Activated B cell treated with CpG ODN at 0.5 μM for 24 hours (primary cell): ENCODE measurements at regions not wholly inside any gene's neighbourhood (a gene's known extent, or its start where the extent isn't known, plus 50 kb on each side); places are given as distances from the start of the nearest gene placed in this dataset.

Source experiments
- ATAC-seq: fragments of 200-7000 bp; cut with Tn5 transposase; one replicate; pipeline ENCODE4 v1.10.0; 2021; ENCODE audit warnings: low read depth, mild to moderate bottlenecking, moderate library complexity
- CTCF ChIA-PET: fragments of 350-600 bp; sonication (Branson Sonifier 250); formaldehyde crosslinking; loops from one replicate; lab custom pipeline; 2021; ENCODE audit warnings: antibody characterized with exemption; lab: Charles Lee
- POLR2A ChIA-PET: fragments of 350-600 bp; sonication (Branson Sonifier 250); formaldehyde crosslinking; loops from one replicate; lab custom pipeline; 2021; ENCODE audit warnings: antibody characterized with exemption; lab: Charles Lee
- DNase-seq: peaks from one replicate; pipeline ENCODE4 v3.0.0; 2022
- H3K27ac Mint-ChIP-seq: one replicate; pipeline ENCODE4 v1.8.0; 2020; ENCODE audit warnings: mixed read lengths
- H3K27me3 Mint-ChIP-seq: one replicate; pipeline ENCODE4 v1.8.0; 2021; ENCODE audit warnings: mixed read lengths
- H3K36me3 Mint-ChIP-seq: one replicate; pipeline ENCODE4 v1.8.0; 2021; ENCODE audit warnings: low read depth, mixed read lengths
- H3K4me1 Mint-ChIP-seq: one replicate; pipeline ENCODE4 v1.8.0; 2021; ENCODE audit warnings: mixed read lengths
- H3K4me3 Mint-ChIP-seq: one replicate; pipeline ENCODE4 v1.8.0; 2020; ENCODE audit warnings: mild to moderate bottlenecking, mixed read lengths
- H3K9me3 Mint-ChIP-seq: one replicate; pipeline ENCODE4 v1.8.0; 2020; ENCODE audit warnings: mixed read lengths
- intact Hi-C: fragments of 100-400 bp; cut with micrococcal nuclease; formaldehyde crosslinking; loops from one replicate; pipeline ENCODE4 v1.15.1; 2024
- TF ChIP-seq, protein P1 (sequence below): fragments of 200-600 bp; IDR thresholded peaks from one replicate; pipeline ENCODE4 v1.8.0; 2022; ENCODE audit warnings: antibody characterized with exemption, mild to moderate bottlenecking

DNA sequence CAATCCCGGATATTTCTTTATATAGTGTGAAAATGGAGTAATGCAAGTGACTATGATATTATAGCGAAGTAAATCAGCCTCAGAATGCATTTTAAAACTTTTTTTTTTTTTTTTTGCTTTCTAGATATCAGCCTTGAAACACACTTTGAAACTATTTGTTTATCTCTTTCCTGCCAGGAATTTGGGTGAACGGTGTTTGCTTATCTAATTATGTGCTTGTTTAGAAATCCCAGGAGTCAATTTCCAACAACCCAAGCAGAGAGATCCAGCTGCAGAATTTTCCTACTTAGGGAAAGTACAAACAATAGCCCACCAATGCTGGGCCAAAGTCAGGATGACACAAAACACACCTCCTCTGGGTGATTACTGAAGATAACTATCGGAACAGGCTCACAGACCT is 958.8 kb downstream of the PCDH18 start:
- Mint-ChIP-seq H3K27ac (no peak overlapping the region), H3K36me3 (no peaks in the 10 kb centered on the region), H3K4me3 (no peak overlapping the region), H3K4me1 (no peaks in the 10 kb centered on the region), H3K9me3 (no peaks in the 10 kb centered on the region), H3K27me3 (no peaks in the 10 kb centered on the region)
- DNase-seq, result no peak
- ChIA-PET CTCF (no interaction called here), POLR2A (no interaction called here)
- intact Hi-C loops, result no loop called here
- ATAC-seq, result no peak
- TF ChIP-seq, protein P1, sequence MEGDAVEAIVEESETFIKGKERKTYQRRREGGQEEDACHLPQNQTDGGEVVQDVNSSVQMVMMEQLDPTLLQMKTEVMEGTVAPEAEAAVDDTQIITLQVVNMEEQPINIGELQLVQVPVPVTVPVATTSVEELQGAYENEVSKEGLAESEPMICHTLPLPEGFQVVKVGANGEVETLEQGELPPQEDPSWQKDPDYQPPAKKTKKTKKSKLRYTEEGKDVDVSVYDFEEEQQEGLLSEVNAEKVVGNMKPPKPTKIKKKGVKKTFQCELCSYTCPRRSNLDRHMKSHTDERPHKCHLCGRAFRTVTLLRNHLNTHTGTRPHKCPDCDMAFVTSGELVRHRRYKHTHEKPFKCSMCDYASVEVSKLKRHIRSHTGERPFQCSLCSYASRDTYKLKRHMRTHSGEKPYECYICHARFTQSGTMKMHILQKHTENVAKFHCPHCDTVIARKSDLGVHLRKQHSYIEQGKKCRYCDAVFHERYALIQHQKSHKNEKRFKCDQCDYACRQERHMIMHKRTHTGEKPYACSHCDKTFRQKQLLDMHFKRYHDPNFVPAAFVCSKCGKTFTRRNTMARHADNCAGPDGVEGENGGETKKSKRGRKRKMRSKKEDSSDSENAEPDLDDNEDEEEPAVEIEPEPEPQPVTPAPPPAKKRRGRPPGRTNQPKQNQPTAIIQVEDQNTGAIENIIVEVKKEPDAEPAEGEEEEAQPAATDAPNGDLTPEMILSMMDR, result no peak

DNA sequence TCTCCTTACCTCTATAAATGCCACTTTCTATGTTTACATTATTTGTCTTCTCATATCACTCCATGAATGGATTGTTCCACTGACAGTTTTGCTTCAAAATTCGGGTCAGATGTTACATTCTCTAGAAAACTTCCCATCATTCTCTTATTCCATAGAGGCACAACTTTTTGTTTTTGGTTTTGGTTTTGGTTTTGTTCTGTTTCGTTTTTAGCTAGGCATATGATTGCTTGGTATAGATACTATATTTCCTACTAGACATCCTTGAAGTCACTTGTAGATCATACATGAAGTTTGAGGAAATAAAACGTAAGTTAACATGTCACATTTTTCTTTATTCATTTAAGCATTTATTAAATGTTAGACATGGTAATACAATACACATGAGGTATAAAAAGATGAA is 961.0 kb downstream of the PCDH18 start:
- H3K27me3 Mint-ChIP-seq, result no peaks in the 10 kb centered on the region
- DNase-seq (no peak), ATAC-seq (no peak)
- H3K9me3 Mint-ChIP-seq, result no peaks in the 10 kb centered on the region
- TF ChIP-seq, protein P1, result no peak
- intact Hi-C loops, result no loop called here
- no peaks in the 10 kb centered on the region for H3K4me1 Mint-ChIP-seq
- H3K4me3 Mint-ChIP-seq, result no peak overlapping the region
- no peak overlapping the region for H3K27ac Mint-ChIP-seq
- POLR2A ChIA-PET, result no interaction called here
- CTCF ChIA-PET, result no interaction called here
- no peaks in the 10 kb centered on the region for H3K36me3 Mint-ChIP-seq

DNA sequence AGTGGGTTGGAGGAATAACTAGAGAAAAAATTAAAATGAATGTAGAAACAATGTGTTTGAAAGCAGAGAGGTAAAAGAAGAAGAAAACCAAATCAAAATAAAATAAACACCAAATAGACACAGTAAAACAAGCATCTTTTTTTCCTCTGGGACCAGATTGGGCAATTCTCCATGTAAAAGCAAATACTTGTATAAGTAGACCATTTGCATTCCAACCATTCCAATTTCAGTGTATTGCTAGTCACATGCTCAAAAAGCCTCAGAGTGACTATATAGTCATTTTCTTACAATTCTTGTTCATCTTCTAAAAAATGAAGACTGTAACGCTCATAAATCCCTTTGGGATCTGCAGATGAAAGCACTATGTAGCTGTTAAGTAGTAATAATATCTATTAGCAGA is 969.5 kb downstream of the PCDH18 start:
- Mint-ChIP-seq H3K27ac (no peak overlapping the region), H3K36me3 (no peaks in the 10 kb centered on the region), H3K4me3 (no peak overlapping the region), H3K27me3 (no peaks in the 10 kb centered on the region), H3K9me3 (peaks cover 3% of the 10 kb centered on the region), H3K4me1 (no peaks in the 10 kb centered on the region)
- DNase-seq, result no peak
- TF ChIP-seq, protein P1, result no peak
- no peak for ATAC-seq
- intact Hi-C loops, result no loop called here
- CTCF ChIA-PET, result no interaction called here
- POLR2A ChIA-PET, result no interaction called here

DNA sequence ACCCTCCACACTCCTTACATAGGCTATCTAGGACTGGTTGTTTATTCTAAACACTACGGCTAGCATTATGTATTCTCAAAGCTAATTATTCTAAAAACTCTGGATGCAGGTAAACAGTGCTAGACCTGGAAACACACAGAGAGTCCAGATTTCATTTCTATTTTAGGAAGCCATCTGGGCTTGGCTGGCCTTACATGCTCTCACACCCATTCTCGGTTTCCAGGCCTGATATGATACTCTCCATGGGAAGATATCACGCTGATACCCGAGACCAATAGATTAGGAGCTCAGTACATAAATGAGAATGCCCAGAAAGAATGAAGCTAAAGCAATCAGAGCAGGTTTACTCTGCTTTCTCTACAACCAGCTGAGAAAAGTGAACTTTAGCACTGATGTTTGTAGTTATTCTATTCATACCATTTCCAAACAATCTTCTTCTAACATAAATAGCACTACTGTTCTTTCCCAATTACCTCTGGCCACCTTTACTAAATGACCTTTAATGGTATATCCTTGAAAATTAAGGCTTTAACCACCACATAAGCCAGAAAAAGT is 973.3 kb downstream of the PCDH18 start:
- Mint-ChIP-seq H3K27ac (no peak overlapping the region), H3K36me3 (no peaks in the 10 kb centered on the region), H3K4me3 (no peak overlapping the region), H3K9me3 (no peaks in the 10 kb centered on the region), H3K4me1 (no peaks in the 10 kb centered on the region), H3K27me3 (no peaks in the 10 kb centered on the region)
- ATAC-seq (no peak), DNase-seq (no peak)
- TF ChIP-seq, protein P1, result no peak
- ChIA-PET POLR2A (no interaction called here), CTCF (no interaction called here)
- intact Hi-C loops, result no loop called here

DNA sequence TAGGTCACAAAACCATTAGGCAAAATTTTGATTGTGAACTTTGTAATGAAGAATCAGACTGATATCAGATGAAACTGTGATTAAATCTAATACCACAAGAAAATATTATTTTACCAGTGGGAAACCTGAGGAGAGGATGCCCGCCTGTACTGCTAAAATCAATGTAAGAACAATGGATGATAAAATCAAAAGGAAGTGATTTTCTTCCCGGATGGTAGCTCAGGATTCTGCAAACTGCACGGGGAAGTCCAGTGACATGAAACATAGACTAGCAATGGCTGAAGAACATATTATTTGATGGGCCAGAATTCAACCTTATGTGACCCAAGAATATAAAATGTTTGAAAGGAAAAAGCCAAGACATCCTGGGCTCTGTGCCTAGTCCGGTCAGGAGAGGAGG is 974.9 kb downstream of the PCDH18 start:
- POLR2A ChIA-PET, result no interaction called here
- Mint-ChIP-seq H3K4me1 (no peaks in the 10 kb centered on the region), H3K27ac (no peak overlapping the region), H3K27me3 (no peaks in the 10 kb centered on the region), H3K36me3 (no peaks in the 10 kb centered on the region), H3K4me3 (no peak overlapping the region), H3K9me3 (peaks cover 2% of the 10 kb centered on the region)
- TF ChIP-seq, protein P1, result no peak
- no peak for ATAC-seq
- CTCF ChIA-PET, result no interaction called here
- intact Hi-C loops, result no loop called here
- no peak for DNase-seq
